NCI-H748 (cell line): ENCODE measurements at regions not wholly inside any gene's neighbourhood (a gene's known extent, or its start where the extent isn't known, plus 50 kb on each side); places are given as distances from the start of the nearest gene placed in this dataset.

ENCODE experiments used
- DNase-seq: peaks from one replicate; lab custom pipeline; 2025; ENCODE audit not compliant: unreplicated experiment; lab: John Stamatoyannopoulos, UW

GRCh38 chrX:49773993-49774392 lies 55.1 kb upstream of the PAGE4 start:
- DNase-seq: no peak

- no peak for DNase-seq
These were observed 61.9 kb upstream of the PAGE4 start for GRCh38 chrX:49767236-49767635.

DNA sequence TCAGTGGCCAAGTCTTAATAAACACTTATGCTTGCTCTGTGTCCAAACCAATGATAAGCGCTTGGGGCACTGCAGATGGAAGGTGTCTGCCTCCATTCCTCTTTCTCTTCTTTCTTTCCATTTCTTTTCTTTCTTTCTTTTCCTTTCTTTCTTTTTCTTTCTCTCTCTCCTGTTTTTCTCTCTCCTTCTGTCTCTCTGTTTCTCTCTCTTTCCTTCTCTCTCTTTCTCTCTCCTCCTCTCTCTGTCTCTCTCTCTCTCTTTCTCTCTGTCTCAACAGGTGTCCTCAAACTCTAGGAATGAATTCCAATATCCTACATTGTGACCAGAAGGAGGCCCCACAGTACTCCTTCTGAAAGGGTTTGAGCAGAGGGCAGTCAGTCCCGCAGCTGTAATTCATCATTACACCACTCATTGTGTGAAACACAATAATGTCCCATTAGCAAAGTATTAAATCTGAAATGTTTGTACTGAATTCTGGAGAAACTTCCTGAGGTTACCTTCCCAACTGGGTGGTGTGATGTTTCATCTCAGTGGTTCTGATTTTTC lies 66.5 kb upstream of the PAGE1 start:
- no peak for DNase-seq

GRCh38 chrX:49761481-49761880 lies 65.7 kb upstream of the PAGE1 start:
- DNase-seq: peak; percentile 17

DNA sequence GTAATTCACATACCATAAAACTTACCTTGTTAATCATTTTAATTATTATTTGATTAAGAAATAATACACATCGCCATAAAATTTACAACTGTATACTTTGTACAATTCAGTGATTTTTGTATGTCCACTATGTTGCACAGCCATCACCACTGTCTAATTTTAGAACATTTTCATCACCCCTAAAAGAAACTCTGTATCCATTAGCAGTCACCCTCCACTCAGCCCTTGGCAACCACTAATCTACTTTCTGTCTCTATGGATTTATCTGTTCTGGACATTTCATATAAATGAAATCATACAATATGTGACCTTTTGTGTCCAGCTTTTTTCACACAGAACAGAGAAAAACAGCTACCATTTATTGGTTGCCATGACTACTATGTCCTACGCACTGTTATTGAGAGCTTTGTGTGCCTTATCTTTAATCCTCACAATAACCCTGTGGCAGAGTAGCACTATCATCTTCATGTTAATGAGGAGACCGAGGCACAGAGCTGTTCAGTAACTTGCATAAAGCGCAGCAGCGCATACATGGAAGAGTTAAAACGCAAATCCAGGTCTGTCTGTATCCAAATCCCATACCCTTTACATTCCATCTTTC lies 64.6 kb upstream of the PAGE1 start:
- no peak for DNase-seq

DNA sequence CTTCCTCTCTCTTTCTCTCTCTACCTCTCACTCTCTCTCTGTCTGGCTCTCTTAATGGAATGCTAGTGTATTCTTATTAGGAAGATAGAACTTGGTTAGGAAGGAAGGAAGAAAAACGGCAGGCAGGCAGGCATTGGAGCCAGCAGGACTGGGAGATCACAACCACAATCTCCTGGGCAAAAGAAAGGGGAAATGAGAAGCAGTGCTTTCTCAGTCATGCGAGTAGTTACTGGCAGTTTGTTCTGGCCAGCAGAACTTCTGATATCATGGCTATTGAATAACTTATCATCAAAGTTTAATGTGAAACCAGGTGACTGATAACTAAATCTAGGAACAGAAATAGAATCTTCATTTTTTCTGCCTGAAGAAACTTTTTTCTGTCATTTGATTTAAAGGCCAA lies 60.9 kb upstream of the PAGE1 start:
- no peak for DNase-seq

- peak; percentile 62 for DNase-seq
These were observed 58.6 kb upstream of the PAGE1 start for GRCh38 chrX:49754233-49754857.

DNA sequence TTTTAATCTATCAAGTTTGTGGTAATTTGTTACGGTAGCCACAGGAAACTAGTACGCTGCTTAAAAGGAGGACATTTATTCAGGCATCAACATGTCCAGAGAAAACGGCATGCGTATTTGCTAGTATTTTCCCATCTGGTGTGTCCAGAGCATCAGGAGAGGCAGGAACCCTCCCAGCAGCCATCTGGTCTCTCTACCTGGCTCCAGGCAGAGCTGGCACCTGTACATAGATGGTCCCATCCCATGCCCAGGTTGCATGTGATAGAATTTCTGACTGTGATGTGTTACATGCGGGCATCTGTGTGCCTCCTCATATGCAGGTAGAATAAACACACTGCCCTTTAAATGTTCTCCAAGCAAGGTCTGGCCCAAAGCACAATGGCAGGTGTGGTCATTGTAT lies 57.9 kb upstream of the PAGE1 start:
- DNase-seq: no peak

GRCh38 chrX:49748211-49748956 lies 52.6 kb upstream of the PAGE1 start:
- DNase-seq: no peak

- no peak for DNase-seq
These were observed 50.5 kb upstream of the PAGE1 start for GRCh38 chrX:49746306-49746705.
